HEK293 (cell line): ENCODE measurements at regions not wholly inside any gene's neighbourhood (a gene's known extent, or its start where the extent isn't known, plus 50 kb on each side); places are given as distances from the start of the nearest gene placed in this dataset.

ENCODE experiments used
- CTCF ChIA-PET: fragments of 350-600 bp; formaldehyde crosslinking; extraction: SDS; loops from one replicate; lab custom pipeline; 2021; ENCODE audit warnings: antibody characterized with exemption; lab: Yijun Ruan, JAX
- POLR2A ChIA-PET: fragments of 300-600 bp; formaldehyde crosslinking; extraction: SDS; loops from one replicate; lab custom pipeline; 2020; ENCODE audit warnings: antibody characterized with exemption, inconsistent platforms; lab: Yijun Ruan, JAX
- H3K27ac ChIP-seq: fragments of 200-500 bp; sonication (Bioruptor generic); 2 replicates; pipeline ENCODE4 v1.5.1; 2014; ENCODE audit warnings: low read depth, low read length, control low read depth, inconsistent platforms; ENCODE audit errors: extremely low read depth
- H3K36me3 ChIP-seq, 2 experiments: fragments of 200-500 bp in 1 of 2; sonication (Bioruptor generic) in 1 of 2; 1 replicate in 1 of 2; 2 replicates in 1 of 2; pipeline ENCODE4 v1.5.1; 2014 to 2017; ENCODE audit warnings: inconsistent platforms in 2 of 2, low read length in 2 of 2; ENCODE audit not compliant: control insufficient read depth in 2 of 2, insufficient read depth in 1 of 2
- H3K4me1 ChIP-seq: fragments of 200-500 bp; sonication (Bioruptor generic); 2 replicates; pipeline ENCODE4 v1.5.1; 2014; ENCODE audit warnings: mild to moderate bottlenecking, low read length, inconsistent platforms; ENCODE audit not compliant: control insufficient read depth, insufficient read depth
- H3K4me3 ChIP-seq: 2 replicates; pipeline ENCODE4 v1.5.1; 2011; ENCODE audit warnings: low read depth, mild to moderate bottlenecking, control low read depth, low read length, moderate library complexity
- H3K9me3 ChIP-seq: fragments of 200-500 bp; sonication (Bioruptor generic); 2 replicates; pipeline ENCODE4 v1.5.1; 2014; ENCODE audit warnings: low read depth, low read length, inconsistent platforms; ENCODE audit not compliant: control insufficient read depth, insufficient read depth
- SCRT1 ChIP-seq: fragments of 450-650 bp; formaldehyde crosslinking; IDR thresholded peaks from 2 replicates; pipeline ENCODE4 v1.5.1; 2016; ENCODE audit warnings: missing biosample characterization, missing genetic modification characterization, borderline replicate concordance
- TRIM28 ChIP-seq: IDR thresholded peaks from 2 replicates; pipeline ENCODE4 v1.6.1; 2011; ENCODE audit warnings: low read length, control low read depth, borderline replicate concordance
- ZNF140 ChIP-seq: fragments of 450-650 bp; formaldehyde crosslinking; IDR thresholded peaks from 2 replicates; pipeline ENCODE4 v1.5.1; 2016; ENCODE audit warnings: missing biosample characterization, missing genetic modification characterization
- ZNF146 ChIP-seq: fragments of 450-650 bp; formaldehyde crosslinking; IDR thresholded peaks from 2 replicates; pipeline ENCODE4 v1.5.1; 2016; ENCODE audit warnings: missing biosample characterization, missing genetic modification characterization
- ZNF221 ChIP-seq: fragments of 450-650 bp; formaldehyde crosslinking; IDR thresholded peaks from 2 replicates; pipeline ENCODE4 v1.5.1; 2017; ENCODE audit warnings: missing biosample characterization, missing genetic modification characterization, borderline replicate concordance
- ZNF324 ChIP-seq: fragments of 450-650 bp; formaldehyde crosslinking; IDR thresholded peaks from 2 replicates; pipeline ENCODE4 v1.5.1; 2016; ENCODE audit warnings: missing biosample characterization, missing genetic modification characterization
- ZNF354C ChIP-seq: fragments of 450-650 bp; formaldehyde crosslinking; IDR thresholded peaks from 2 replicates; pipeline ENCODE4 v1.5.1; 2016; ENCODE audit warnings: missing biosample characterization, missing genetic modification characterization, low read depth, borderline replicate concordance
- ZNF433 ChIP-seq: fragments of 450-650 bp; formaldehyde crosslinking; IDR thresholded peaks from 2 replicates; pipeline ENCODE4 v1.5.1; 2016; ENCODE audit warnings: missing biosample characterization, missing genetic modification characterization, low read depth
- ZNF473 ChIP-seq: fragments of 450-650 bp; formaldehyde crosslinking; IDR thresholded peaks from 2 replicates; pipeline ENCODE4 v1.5.1; 2017; ENCODE audit warnings: missing biosample characterization, missing genetic modification characterization
- ZNF549 ChIP-seq: fragments of 450-650 bp; IDR thresholded peaks from 2 replicates; pipeline ENCODE4 v1.5.1; 2018; ENCODE audit warnings: missing biosample characterization, missing genetic modification characterization, mild to moderate bottlenecking, inconsistent platforms, moderate library complexity
- ZNF555 ChIP-seq: fragments of 450-650 bp; formaldehyde crosslinking; conservative IDR thresholded peaks from 2 replicates; pipeline ENCODE4 v1.5.1; 2017; ENCODE audit warnings: missing biosample characterization, mild to moderate bottlenecking, missing genetic modification characterization, inconsistent platforms
- ZNF677 ChIP-seq: fragments of 450-650 bp; IDR thresholded peaks from 2 replicates; pipeline ENCODE4 v1.5.0; 2018; ENCODE audit warnings: missing biosample characterization, mild to moderate bottlenecking, missing genetic modification characterization, moderate library complexity
- ZNF707 ChIP-seq: fragments of 450-650 bp; formaldehyde crosslinking; IDR thresholded peaks from 2 replicates; pipeline ENCODE4 v1.5.1; 2016; ENCODE audit warnings: missing biosample characterization, missing genetic modification characterization
- ZSCAN23 ChIP-seq: fragments of 450-650 bp; formaldehyde crosslinking; IDR thresholded peaks from 2 replicates; pipeline ENCODE4 v1.5.1; 2016; ENCODE audit warnings: missing biosample characterization, missing genetic modification characterization
- TF ChIP-seq, protein P1 (sequence below): fragments of 450-650 bp; formaldehyde crosslinking; IDR thresholded peaks from 2 replicates; pipeline ENCODE4 v1.5.1; 2017; ENCODE audit warnings: missing biosample characterization, missing genetic modification characterization
- TF ChIP-seq, protein P2 (sequence below): fragments of 450-650 bp; formaldehyde crosslinking; IDR thresholded peaks from 2 replicates; pipeline ENCODE4 v1.5.1; 2017; ENCODE audit warnings: missing biosample characterization, missing genetic modification characterization
- TF ChIP-seq, protein P3 (sequence below): fragments of 450-650 bp; formaldehyde crosslinking; IDR thresholded peaks from 2 replicates; pipeline ENCODE4 v1.5.1; 2017; ENCODE audit warnings: missing biosample characterization, missing genetic modification characterization
- TF ChIP-seq, protein P4 (sequence below): fragments of 450-650 bp; formaldehyde crosslinking; IDR thresholded peaks from 2 replicates; pipeline ENCODE4 v1.5.1; 2017; ENCODE audit warnings: missing biosample characterization, missing genetic modification characterization
- TF ChIP-seq, protein P5 (sequence below): fragments of 450-650 bp; formaldehyde crosslinking; IDR thresholded peaks from 2 replicates; pipeline ENCODE4 v1.5.1; 2016; ENCODE audit warnings: missing biosample characterization, missing genetic modification characterization, borderline replicate concordance
- TF ChIP-seq, protein P6 (sequence below): fragments of 450-650 bp; formaldehyde crosslinking; IDR thresholded peaks from 2 replicates; pipeline ENCODE4 v1.5.1; 2016; ENCODE audit warnings: missing biosample characterization, missing genetic modification characterization

DNA sequence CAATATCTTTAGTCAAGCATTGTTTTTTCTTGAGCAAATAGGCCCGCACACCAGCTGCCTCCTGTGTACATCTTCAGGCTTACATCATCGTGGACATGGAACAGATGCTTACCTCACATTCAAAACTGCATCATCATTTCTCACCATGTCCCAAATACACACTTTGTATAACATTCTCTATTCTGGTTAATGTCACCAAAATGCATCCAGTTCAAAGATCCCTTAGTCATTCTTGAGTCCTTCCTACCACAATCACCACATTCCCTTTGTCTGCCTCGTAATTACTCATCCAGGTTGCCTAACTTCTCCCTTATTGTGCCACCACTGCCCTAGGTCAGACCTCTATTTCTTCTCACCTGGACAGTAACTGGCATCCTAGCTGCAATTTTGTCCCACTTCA is 373.7 kb upstream of the GALNT5 start:
- TF ChIP-seq ZNF677 (no peak), ZSCAN23 (tag by site-specific recombination) (no peak), ZNF555 (tag by site-specific recombination) (no peak), SCRT1 (tag by site-specific recombination) (no peak), ZNF354C (tag by site-specific recombination) (no peak), TRIM28 (no peak), ZNF549 (tag by site-specific recombination) (no peak), ZNF473 (tag by site-specific recombination) (no peak), ZNF324 (no peak), ZNF433 (no peak), ZNF221 (tag by site-specific recombination) (no peak), ZNF146 (no peak), ZNF707 (tag by site-specific recombination) (no peak), ZNF140 (no peak)
- TF ChIP-seq, protein P1, sequence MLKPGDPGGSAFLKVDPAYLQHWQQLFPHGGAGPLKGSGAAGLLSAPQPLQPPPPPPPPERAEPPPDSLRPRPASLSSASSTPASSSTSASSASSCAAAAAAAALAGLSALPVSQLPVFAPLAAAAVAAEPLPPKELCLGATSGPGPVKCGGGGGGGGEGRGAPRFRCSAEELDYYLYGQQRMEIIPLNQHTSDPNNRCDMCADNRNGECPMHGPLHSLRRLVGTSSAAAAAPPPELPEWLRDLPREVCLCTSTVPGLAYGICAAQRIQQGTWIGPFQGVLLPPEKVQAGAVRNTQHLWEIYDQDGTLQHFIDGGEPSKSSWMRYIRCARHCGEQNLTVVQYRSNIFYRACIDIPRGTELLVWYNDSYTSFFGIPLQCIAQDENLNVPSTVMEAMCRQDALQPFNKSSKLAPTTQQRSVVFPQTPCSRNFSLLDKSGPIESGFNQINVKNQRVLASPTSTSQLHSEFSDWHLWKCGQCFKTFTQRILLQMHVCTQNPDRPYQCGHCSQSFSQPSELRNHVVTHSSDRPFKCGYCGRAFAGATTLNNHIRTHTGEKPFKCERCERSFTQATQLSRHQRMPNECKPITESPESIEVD = no peak
- TF ChIP-seq, protein P2, sequence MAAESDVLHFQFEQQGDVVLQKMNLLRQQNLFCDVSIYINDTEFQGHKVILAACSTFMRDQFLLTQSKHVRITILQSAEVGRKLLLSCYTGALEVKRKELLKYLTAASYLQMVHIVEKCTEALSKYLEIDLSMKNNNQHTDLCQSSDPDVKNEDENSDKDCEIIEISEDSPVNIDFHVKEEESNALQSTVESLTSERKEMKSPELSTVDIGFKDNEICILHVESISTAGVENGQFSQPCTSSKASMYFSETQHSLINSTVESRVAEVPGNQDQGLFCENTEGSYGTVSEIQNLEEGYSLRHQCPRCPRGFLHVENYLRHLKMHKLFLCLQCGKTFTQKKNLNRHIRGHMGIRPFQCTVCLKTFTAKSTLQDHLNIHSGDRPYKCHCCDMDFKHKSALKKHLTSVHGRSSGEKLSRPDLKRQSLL (tag by site-specific recombination) = no peak
- TF ChIP-seq, protein P3, sequence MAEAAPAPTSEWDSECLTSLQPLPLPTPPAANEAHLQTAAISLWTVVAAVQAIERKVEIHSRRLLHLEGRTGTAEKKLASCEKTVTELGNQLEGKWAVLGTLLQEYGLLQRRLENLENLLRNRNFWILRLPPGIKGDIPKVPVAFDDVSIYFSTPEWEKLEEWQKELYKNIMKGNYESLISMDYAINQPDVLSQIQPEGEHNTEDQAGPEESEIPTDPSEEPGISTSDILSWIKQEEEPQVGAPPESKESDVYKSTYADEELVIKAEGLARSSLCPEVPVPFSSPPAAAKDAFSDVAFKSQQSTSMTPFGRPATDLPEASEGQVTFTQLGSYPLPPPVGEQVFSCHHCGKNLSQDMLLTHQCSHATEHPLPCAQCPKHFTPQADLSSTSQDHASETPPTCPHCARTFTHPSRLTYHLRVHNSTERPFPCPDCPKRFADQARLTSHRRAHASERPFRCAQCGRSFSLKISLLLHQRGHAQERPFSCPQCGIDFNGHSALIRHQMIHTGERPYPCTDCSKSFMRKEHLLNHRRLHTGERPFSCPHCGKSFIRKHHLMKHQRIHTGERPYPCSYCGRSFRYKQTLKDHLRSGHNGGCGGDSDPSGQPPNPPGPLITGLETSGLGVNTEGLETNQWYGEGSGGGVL = no peak
- TF ChIP-seq, protein P4, sequence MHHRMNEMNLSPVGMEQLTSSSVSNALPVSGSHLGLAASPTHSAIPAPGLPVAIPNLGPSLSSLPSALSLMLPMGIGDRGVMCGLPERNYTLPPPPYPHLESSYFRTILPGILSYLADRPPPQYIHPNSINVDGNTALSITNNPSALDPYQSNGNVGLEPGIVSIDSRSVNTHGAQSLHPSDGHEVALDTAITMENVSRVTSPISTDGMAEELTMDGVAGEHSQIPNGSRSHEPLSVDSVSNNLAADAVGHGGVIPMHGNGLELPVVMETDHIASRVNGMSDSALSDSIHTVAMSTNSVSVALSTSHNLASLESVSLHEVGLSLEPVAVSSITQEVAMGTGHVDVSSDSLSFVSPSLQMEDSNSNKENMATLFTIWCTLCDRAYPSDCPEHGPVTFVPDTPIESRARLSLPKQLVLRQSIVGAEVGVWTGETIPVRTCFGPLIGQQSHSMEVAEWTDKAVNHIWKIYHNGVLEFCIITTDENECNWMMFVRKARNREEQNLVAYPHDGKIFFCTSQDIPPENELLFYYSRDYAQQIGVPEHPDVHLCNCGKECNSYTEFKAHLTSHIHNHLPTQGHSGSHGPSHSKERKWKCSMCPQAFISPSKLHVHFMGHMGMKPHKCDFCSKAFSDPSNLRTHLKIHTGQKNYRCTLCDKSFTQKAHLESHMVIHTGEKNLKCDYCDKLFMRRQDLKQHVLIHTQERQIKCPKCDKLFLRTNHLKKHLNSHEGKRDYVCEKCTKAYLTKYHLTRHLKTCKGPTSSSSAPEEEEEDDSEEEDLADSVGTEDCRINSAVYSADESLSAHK (tag by site-specific recombination) = no peak
- TF ChIP-seq, protein P5, sequence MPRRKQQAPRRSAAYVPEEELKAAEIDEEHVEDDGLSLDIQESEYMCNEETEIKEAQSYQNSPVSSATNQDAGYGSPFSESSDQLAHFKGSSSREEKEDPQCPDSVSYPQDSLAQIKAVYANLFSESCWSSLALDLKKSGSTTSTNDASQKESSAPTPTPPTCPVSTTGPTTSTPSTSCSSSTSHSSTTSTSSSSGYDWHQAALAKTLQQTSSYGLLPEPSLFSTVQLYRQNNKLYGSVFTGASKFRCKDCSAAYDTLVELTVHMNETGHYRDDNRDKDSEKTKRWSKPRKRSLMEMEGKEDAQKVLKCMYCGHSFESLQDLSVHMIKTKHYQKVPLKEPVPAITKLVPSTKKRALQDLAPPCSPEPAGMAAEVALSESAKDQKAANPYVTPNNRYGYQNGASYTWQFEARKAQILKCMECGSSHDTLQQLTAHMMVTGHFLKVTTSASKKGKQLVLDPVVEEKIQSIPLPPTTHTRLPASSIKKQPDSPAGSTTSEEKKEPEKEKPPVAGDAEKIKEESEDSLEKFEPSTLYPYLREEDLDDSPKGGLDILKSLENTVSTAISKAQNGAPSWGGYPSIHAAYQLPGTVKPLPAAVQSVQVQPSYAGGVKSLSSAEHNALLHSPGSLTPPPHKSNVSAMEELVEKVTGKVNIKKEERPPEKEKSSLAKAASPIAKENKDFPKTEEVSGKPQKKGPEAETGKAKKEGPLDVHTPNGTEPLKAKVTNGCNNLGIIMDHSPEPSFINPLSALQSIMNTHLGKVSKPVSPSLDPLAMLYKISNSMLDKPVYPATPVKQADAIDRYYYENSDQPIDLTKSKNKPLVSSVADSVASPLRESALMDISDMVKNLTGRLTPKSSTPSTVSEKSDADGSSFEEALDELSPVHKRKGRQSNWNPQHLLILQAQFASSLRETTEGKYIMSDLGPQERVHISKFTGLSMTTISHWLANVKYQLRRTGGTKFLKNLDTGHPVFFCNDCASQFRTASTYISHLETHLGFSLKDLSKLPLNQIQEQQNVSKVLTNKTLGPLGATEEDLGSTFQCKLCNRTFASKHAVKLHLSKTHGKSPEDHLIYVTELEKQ (tag by site-specific recombination) = no peak
- TF ChIP-seq, protein P6, sequence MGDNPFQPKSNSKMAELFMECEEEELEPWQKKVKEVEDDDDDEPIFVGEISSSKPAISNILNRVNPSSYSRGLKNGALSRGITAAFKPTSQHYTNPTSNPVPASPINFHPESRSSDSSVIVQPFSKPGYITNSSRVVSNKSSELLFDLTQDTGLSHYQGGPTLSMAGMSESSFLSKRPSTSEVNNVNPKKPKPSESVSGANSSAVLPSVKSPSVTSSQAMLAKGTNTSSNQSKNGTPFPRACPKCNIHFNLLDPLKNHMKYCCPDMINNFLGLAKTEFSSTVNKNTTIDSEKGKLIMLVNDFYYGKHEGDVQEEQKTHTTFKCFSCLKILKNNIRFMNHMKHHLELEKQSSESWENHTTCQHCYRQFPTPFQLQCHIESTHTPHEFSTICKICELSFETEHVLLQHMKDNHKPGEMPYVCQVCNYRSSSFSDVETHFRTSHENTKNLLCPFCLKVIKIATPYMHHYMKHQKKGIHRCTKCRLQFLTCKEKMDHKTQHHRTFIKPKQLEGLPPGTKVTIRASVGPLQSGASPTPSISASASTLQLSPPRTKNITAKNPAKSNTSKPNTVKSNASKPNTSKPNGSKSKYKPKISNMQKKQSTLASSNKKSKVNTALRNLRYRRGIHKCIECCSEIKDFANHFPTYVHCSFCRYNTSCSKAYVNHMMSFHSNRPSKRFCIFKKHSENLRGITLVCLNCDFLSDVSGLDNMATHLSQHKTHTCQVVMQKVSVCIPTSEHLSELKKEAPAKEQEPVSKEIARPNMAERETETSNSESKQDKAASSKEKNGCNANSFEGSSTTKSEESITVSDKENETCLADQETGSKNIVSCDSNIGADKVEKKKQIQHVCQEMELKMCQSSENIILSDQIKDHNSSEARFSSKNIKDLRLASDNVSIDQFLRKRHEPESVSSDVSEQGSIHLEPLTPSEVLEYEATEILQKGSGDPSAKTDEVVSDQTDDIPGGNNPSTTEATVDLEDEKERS (tag by site-specific recombination) = no peak
- H3K9me3 ChIP-seq = no peaks in the 10 kb centered on the region
- H3K4me3 ChIP-seq = no peak overlapping the region
- H3K36me3 ChIP-seq = no peaks in the 10 kb centered on the region
- H3K4me1 ChIP-seq = no peaks in the 10 kb centered on the region
- no peak overlapping the region for H3K27ac ChIP-seq
- ChIA-PET POLR2A (no interaction called here), CTCF (interaction anchor here (1.1 kb wide), 1 partner anchor 9 kb away, joined by 4 read pairs; no protein-coding TSS in a partner anchor)
